A673 (cell line): ENCODE measurements at regions not wholly inside any gene's neighbourhood (a gene's known extent, or its start where the extent isn't known, plus 50 kb on each side); places are given as distances from the start of the nearest gene placed in this dataset.

Experiments used
- BruUV-seq: library from RNA; stranded (reverse); fragments of 400-500 nt; replicated peaks from 2 replicates; lab custom pipeline; 2021; lab: Mats Ljungman, UMichigan
- CTCF ChIA-PET: fragments of 300-600 bp; sonication (Branson Sonifier 250); formaldehyde crosslinking; loops from one replicate; lab custom pipeline; 2022; ENCODE audit warnings: antibody characterized with exemption; lab: Charles Lee
- POLR2A ChIA-PET: fragments of 300-600 bp; sonication (Branson Sonifier 250); formaldehyde crosslinking; loops from one replicate; lab custom pipeline; 2022; ENCODE audit warnings: antibody characterized with exemption; ENCODE audit not compliant: low non-redundant PET; lab: Charles Lee
- DNase-seq: peaks from one replicate; pipeline ENCODE4 v3.0.0-alpha.2; 2015; ENCODE audit warnings: low spot score
- H3K27ac ChIP-seq: fragments of 200-600 bp; sonication (generic); 2 replicates; pipeline ENCODE4 v1.5.1; 2016; ENCODE audit warnings: mixed run types, low read depth, mild to moderate bottlenecking, mixed read lengths, antibody characterized with exemption, low read length; ENCODE audit not compliant: poor library complexity, severe bottlenecking
- H3K27me3 ChIP-seq: fragments of 200-600 bp; sonication (generic); replicated peaks from 2 replicates; pipeline ENCODE4 v1.6.1; 2017; ENCODE audit warnings: mixed run types, low read depth, mild to moderate bottlenecking, mixed read lengths, antibody characterized with exemption, low read length; ENCODE audit not compliant: insufficient read depth, poor library complexity
- H3K36me3 ChIP-seq: fragments of 200-600 bp; sonication (generic); 2 replicates; pipeline ENCODE4 v1.6.1; 2016; ENCODE audit warnings: mixed run types, mild to moderate bottlenecking, mixed read lengths, antibody characterized with exemption, low read length; ENCODE audit not compliant: insufficient read depth, poor library complexity, severe bottlenecking
- H3K4me1 ChIP-seq: fragments of 200-600 bp; sonication (generic); 2 replicates; pipeline ENCODE4 v1.6.1; 2017; ENCODE audit warnings: mixed run types, mild to moderate bottlenecking, mixed read lengths, antibody characterized with exemption, low read length; ENCODE audit not compliant: insufficient read depth, poor library complexity, severe bottlenecking
- H3K4me3 ChIP-seq: fragments of 200-600 bp; sonication (generic); 2 replicates; pipeline ENCODE4 v1.5.1; 2016; ENCODE audit warnings: low read depth, mixed run types, mild to moderate bottlenecking, mixed read lengths, low read length; ENCODE audit not compliant: poor library complexity, severe bottlenecking
- H3K9me3 ChIP-seq: fragments of 200-600 bp; sonication (generic); 2 replicates; pipeline ENCODE4 v1.6.1; 2016; ENCODE audit warnings: mixed run types, low read depth, mild to moderate bottlenecking, mixed read lengths, antibody characterized with exemption, low read length; ENCODE audit not compliant: poor library complexity, severe bottlenecking
- EZH2 ChIP-seq: fragments of 200-600 bp; sonication (generic); IDR thresholded peaks from 2 replicates; pipeline ENCODE4 v1.6.1; 2017; ENCODE audit warnings: borderline replicate concordance, low read depth, mild to moderate bottlenecking, mixed read lengths, antibody characterized with exemption, low read length; ENCODE audit not compliant: poor library complexity, severe bottlenecking
- intact Hi-C: fragments of 100-400 bp; cut with micrococcal nuclease; formaldehyde crosslinking; loops from one replicate; pipeline ENCODE4 v1.10.0; 2022; ENCODE audit not compliant: unreplicated experiment
- TF ChIP-seq, protein P1 (sequence below): fragments of 300-800, 200-600 bp; sonication (generic); conservative IDR thresholded peaks from 2 replicates; pipeline ENCODE4 v1.5.1; 2017; ENCODE audit warnings: low read depth, mild to moderate bottlenecking, antibody characterized with exemption, low read length, moderate library complexity, mixed read lengths

DNA sequence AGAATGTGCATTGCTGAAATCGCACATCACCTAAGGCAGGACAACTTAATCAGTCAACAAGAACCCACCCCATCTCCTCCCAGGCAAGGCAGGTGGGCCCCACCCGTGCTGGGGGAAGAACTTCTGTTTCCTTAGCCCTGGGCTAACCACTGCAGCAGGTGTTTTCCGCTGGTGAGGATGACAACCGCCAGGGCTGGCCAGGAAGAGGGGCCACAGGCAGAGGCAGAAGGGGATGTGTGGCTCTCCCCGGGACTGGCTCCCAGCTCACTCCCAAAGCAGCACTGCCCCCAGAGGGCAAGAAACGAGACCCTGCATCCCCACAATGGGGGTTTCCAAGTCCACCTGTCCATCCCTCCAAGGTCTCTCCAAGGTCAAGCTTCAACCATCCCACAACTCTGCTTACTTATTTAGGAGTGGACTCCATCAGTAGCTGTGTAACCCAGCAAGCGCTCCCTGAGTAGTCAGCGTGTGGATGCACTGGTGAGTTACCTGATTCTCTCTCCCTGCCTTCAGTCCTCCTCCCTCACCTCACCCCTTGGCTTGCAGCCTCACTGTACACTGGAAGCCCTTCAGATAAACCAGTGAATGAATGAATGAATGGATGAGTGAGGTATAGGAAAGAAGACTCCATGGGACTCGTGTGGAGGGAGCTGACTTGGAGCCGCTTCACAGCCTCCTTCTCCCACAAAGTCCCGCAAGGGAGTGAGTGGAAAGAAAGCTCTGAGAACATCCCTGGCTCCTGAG is 168.2 kb upstream of the CST7 start:
- TF ChIP-seq EZH2 = no peak
- TF ChIP-seq, protein P1, sequence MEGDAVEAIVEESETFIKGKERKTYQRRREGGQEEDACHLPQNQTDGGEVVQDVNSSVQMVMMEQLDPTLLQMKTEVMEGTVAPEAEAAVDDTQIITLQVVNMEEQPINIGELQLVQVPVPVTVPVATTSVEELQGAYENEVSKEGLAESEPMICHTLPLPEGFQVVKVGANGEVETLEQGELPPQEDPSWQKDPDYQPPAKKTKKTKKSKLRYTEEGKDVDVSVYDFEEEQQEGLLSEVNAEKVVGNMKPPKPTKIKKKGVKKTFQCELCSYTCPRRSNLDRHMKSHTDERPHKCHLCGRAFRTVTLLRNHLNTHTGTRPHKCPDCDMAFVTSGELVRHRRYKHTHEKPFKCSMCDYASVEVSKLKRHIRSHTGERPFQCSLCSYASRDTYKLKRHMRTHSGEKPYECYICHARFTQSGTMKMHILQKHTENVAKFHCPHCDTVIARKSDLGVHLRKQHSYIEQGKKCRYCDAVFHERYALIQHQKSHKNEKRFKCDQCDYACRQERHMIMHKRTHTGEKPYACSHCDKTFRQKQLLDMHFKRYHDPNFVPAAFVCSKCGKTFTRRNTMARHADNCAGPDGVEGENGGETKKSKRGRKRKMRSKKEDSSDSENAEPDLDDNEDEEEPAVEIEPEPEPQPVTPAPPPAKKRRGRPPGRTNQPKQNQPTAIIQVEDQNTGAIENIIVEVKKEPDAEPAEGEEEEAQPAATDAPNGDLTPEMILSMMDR = no peak
- CTCF ChIA-PET = interaction anchor here (1.0 kb wide), 2 partner anchors 124 to 620 kb away, joined by 3 to 4 read pairs; no protein-coding TSS in a partner anchor
- no peak for DNase-seq
- Histone ChIP-seq H3K27me3 (no peaks in the 10 kb centered on the region), H3K4me1 (peaks cover 34% of the 10 kb centered on the region), H3K27ac (peak overlapping the region; percentile 59), H3K4me3 (no peak overlapping the region), H3K36me3 (no peaks in the 10 kb centered on the region), H3K9me3 (peaks cover under 1% of the 10 kb centered on the region)
- no TSS peak for BruUV-seq
- intact Hi-C loops = loop anchor here (5.0 to 10.0 kb wide), 3 partner anchors 136 to 619 kb away; no protein-coding TSS in a partner anchor
- POLR2A ChIA-PET = no interaction called here

GRCh38 chr20:24781418-24781980 is 167.6 kb upstream of the CST7 start:
- Histone ChIP-seq H3K9me3 (no peaks in the 10 kb centered on the region), H3K27ac (peak overlapping the region; percentile 59), H3K36me3 (no peaks in the 10 kb centered on the region), H3K4me1 (peaks cover 34% of the 10 kb centered on the region), H3K4me3 (no peak overlapping the region), H3K27me3 (no peaks in the 10 kb centered on the region)
- TF ChIP-seq, protein P1 = peak; percentile 83
- no peak for TF ChIP-seq EZH2
- no TSS peak for BruUV-seq
- peak; percentile 79 for DNase-seq
- POLR2A ChIA-PET = no interaction called here
- intact Hi-C loops = loop anchor here (5.0 to 10.0 kb wide), 3 partner anchors 136 to 619 kb away; no protein-coding TSS in a partner anchor
- CTCF ChIA-PET = interaction anchor here (1.0 kb wide), 2 partner anchors 125 to 621 kb away, joined by 3 to 4 read pairs; no protein-coding TSS in a partner anchor

- no peak for DNase-seq
- ChIA-PET CTCF (no interaction called here), POLR2A (no interaction called here)
- Histone ChIP-seq H3K27ac (peak overlapping the region; percentile 44), H3K27me3 (no peaks in the 10 kb centered on the region), H3K4me1 (peaks cover 34% of the 10 kb centered on the region), H3K9me3 (no peaks in the 10 kb centered on the region), H3K4me3 (no peak overlapping the region), H3K36me3 (no peaks in the 10 kb centered on the region)
- intact Hi-C loops = loop anchor here (5.0 to 10.0 kb wide), 3 partner anchors 135 to 620 kb away; no protein-coding TSS in a partner anchor
- no TSS peak for BruUV-seq
- TF ChIP-seq, protein P1 = no peak
- no peak for TF ChIP-seq EZH2
Measured at GRCh38 chr20:24782301-24782700, 166.8 kb upstream of the CST7 start.
